GM12878 (cell line): ENCODE measurements at regions not wholly inside any gene's neighbourhood (a gene's known extent, or its start where the extent isn't known, plus 50 kb on each side); places are given as distances from the start of the nearest gene placed in this dataset.
"Not testable (repeated sequence)": the region's sequence is repeated elsewhere in the genome, so short reads cannot be mapped to it uniquely, and the experiment has no call there.

Experiments used
- ATAC-seq: fragments of 200-7000 bp; cut with Tn5 transposase; 3 replicates; pipeline ENCODE4 v1.9.1; 2020; ENCODE audit warnings: mild to moderate bottlenecking, moderate library complexity
- BruUV-seq: library from RNA; stranded (reverse); fragments of 400-500 nt; replicated peaks from 2 replicates; lab custom pipeline; 2021; lab: Mats Ljungman, UMichigan
- CTCF ChIA-PET: fragments of 300-600 bp; sonication (Branson Sonifier 250); formaldehyde crosslinking; extraction: SDS; loops from one replicate; lab custom pipeline; 2021; ENCODE audit warnings: inconsistent platforms; lab: Yijun Ruan, JAX
- POLR2A ChIA-PET: fragments of 350-600 bp; formaldehyde crosslinking; extraction: SDS; loops from one replicate; lab custom pipeline; 2021; ENCODE audit warnings: inconsistent platforms; lab: Charles Lee
- RAD21 ChIA-PET: fragments of 300-600 bp; sonication (Branson Sonifier 250); formaldehyde crosslinking; loops from one replicate; lab custom pipeline; 2023; ENCODE audit warnings: antibody characterized with exemption; ENCODE audit not compliant: unreplicated experiment; lab: Charles Lee
- SMC1A ChIA-PET: fragments of 300-600 bp; sonication (Branson Sonifier 250); formaldehyde crosslinking; loops from one replicate; lab custom pipeline; 2023; ENCODE audit not compliant: unreplicated experiment, uncharacterized antibody; lab: Charles Lee
- DNase-seq: peaks from one replicate; pipeline ENCODE4 v3.0.0-alpha.2; 2011; ENCODE audit warnings: low read depth, low spot score
- FAIRE-seq: peaks from 3 replicates; lab custom pipeline; 2011; peaks lifted over from hg19 to GRCh38; lab: Jason Lieb, UNC
- H2AFZ ChIP-seq: 2 replicates; pipeline ENCODE4 v1.6.0; 2011; ENCODE audit warnings: low read depth, low read length, control low read depth; ENCODE audit not compliant: control insufficient read depth
- H3K27ac ChIP-seq: 2 replicates; pipeline ENCODE4 v1.5.1; 2011; ENCODE audit warnings: control low read depth; ENCODE audit not compliant: control insufficient read depth, insufficient read depth
- H3K27me3 ChIP-seq, 2 experiments: replicated peaks in 1 of 2; 2 replicates each; pipeline versions ENCODE4 v1.6.0 to v1.6.1; 2011; ENCODE audit warnings: low read length in 1 of 2; ENCODE audit not compliant: control insufficient read depth in 2 of 2, insufficient read depth in 2 of 2
- H3K36me3 ChIP-seq, 2 experiments: 2 replicates each; pipeline ENCODE4 v1.5.1; 2011; ENCODE audit warnings: low read length in 1 of 2; ENCODE audit not compliant: control insufficient read depth in 2 of 2, insufficient read depth in 2 of 2
- H3K4me1 ChIP-seq: 2 replicates; pipeline ENCODE4 v1.6.1; 2011; ENCODE audit warnings: mild to moderate bottlenecking, low read length, moderate library complexity, mixed read lengths; ENCODE audit not compliant: control insufficient read depth, insufficient read depth
- H3K4me2 ChIP-seq: 2 replicates; pipeline ENCODE4 v1.6.0; 2011; ENCODE audit warnings: control low read depth; ENCODE audit not compliant: control insufficient read depth, insufficient read depth
- H3K4me3 ChIP-seq: fragments of 200-600 bp; sonication (generic); 2 replicates; pipeline ENCODE4 v1.5.1; 2016
- H3K79me2 ChIP-seq: 2 replicates; pipeline ENCODE4 v1.6.0; 2011; ENCODE audit warnings: low read length; ENCODE audit not compliant: control insufficient read depth, insufficient read depth
- H3K9ac ChIP-seq: 2 replicates; pipeline ENCODE4 v1.8.0; 2011; ENCODE audit warnings: low read length, control low read depth, mixed read lengths; ENCODE audit not compliant: control insufficient read depth, insufficient read depth
- H3K9me3 ChIP-seq: replicated peaks from 3 replicates; pipeline ENCODE4 v1.5.1; 2011; ENCODE audit warnings: mild to moderate bottlenecking, low read length; ENCODE audit not compliant: control insufficient read depth, insufficient read depth
- H4K20me1 ChIP-seq: 2 replicates; pipeline ENCODE4 v1.6.0; 2011; ENCODE audit not compliant: control insufficient read depth, insufficient read depth
- BCL11A ChIP-seq: IDR thresholded peaks from 2 replicates; pipeline ENCODE4 v1.6.1; 2011; ENCODE audit warnings: low read depth, low read length
- BHLHE40 ChIP-seq, 2 experiments: fragments of 450-650 bp in 1 of 2; IDR thresholded peaks; 2 replicates each; pipeline ENCODE4 v1.6.1; 2011 to 2017; ENCODE audit warnings: low read depth in 2 of 2, borderline replicate concordance in 1 of 2, improper control_type of control experiment in 1 of 2, low read length in 1 of 2, mild to moderate bottlenecking in 1 of 2
- IKZF1 ChIP-seq: fragments of 450-650 bp; conservative IDR thresholded peaks from 2 replicates; pipeline ENCODE4 v1.6.1; 2017; ENCODE audit warnings: antibody characterized with exemption, mild to moderate bottlenecking
- LARP7 ChIP-seq: fragments of 450-650 bp; IDR thresholded peaks from 2 replicates; pipeline ENCODE4 v1.6.1; 2017; ENCODE audit warnings: mild to moderate bottlenecking
- MEF2B ChIP-seq: fragments of 450-650 bp; IDR thresholded peaks from 2 replicates; pipeline ENCODE4 v1.6.1; 2018; ENCODE audit warnings: mild to moderate bottlenecking, moderate library complexity; ENCODE audit not compliant: partially characterized antibody, poor library complexity, severe bottlenecking
- MTA3 ChIP-seq: IDR thresholded peaks from 2 replicates; pipeline ENCODE4 v1.6.1; 2012; ENCODE audit warnings: low read length, inconsistent platforms, borderline replicate concordance
- MYB ChIP-seq: fragments of 150-350 bp; IDR thresholded peaks from 2 replicates; pipeline ENCODE4 v1.6.1; 2014; ENCODE audit warnings: mild to moderate bottlenecking, low read depth, low read length, borderline replicate concordance
- NFXL1 ChIP-seq: fragments of 450-650 bp; IDR thresholded peaks from 2 replicates; pipeline ENCODE4 v1.6.1; 2017; ENCODE audit warnings: antibody characterized with exemption, mild to moderate bottlenecking, borderline replicate concordance
- SMARCA5 ChIP-seq: fragments of 450-650 bp; IDR thresholded peaks from 2 replicates; pipeline ENCODE4 v1.6.1; 2017; ENCODE audit warnings: mild to moderate bottlenecking
- SPI1 ChIP-seq: IDR thresholded peaks from 2 replicates; pipeline ENCODE4 v1.6.1; 2011; ENCODE audit warnings: low read depth, mild to moderate bottlenecking, low read length, moderate library complexity, borderline replicate concordance; ENCODE audit not compliant: insufficient read depth
- STAT1 ChIP-seq: fragments of 450-650 bp; conservative IDR thresholded peaks from 2 replicates; pipeline ENCODE4 v1.6.1; 2014; ENCODE audit warnings: antibody characterized with exemption, mild to moderate bottlenecking
- STAT3 ChIP-seq: IDR thresholded peaks from 2 replicates; pipeline ENCODE4 v1.6.1; 2011; ENCODE audit warnings: low read depth, low read length, improper control_type of control experiment
- TCF7 ChIP-seq: IDR thresholded peaks from 2 replicates; pipeline ENCODE4 v1.6.1; 2014; ENCODE audit warnings: antibody characterized with exemption, borderline replicate concordance
- WGBS: methylation state at CpG from one replicate; pipeline ENCODE4 v1.1.6; 2016; ENCODE audit warnings: low lambda C conversion rate; ENCODE audit not compliant: insufficient replicate concordance, insufficient coverage; ENCODE audit errors: missing lambda C conversion rate; 5-methylcytosine and 5-hydroxymethylcytosine counted together
- in situ Hi-C: fragments of 300-500 bp; cut with MboI; formaldehyde crosslinking; loops from 9 replicates; pipeline ENCODE4 v1.14.3; 2018; ENCODE audit warnings: mixed read lengths
- intact Hi-C: fragments of 100-400 bp; cut with micrococcal nuclease; formaldehyde crosslinking; loops from one replicate; pipeline ENCODE4 v1.14.2; 2022; ENCODE audit not compliant: unreplicated experiment

GRCh38 chr6:78676069-78677007, 191.0 kb upstream of the IRAK1BP1 start:
- H3K4me1 ChIP-seq, H3K27me3 ChIP-seq, H3K4me3 ChIP-seq, BruUV-seq, RAD21 ChIA-PET, FAIRE-seq, H3K4me2 ChIP-seq, H3K9ac ChIP-seq, DNase-seq, SMC1A ChIA-PET, H3K27ac ChIP-seq, ATAC-seq, H3K79me2 ChIP-seq, H2AFZ ChIP-seq, H3K36me3 ChIP-seq, CTCF ChIA-PET, POLR2A ChIA-PET, intact Hi-C loops, H4K20me1 ChIP-seq, in situ Hi-C loops, H3K9me3 ChIP-seq: not testable (repeated sequence)
- 16% methylated on average over 14 of the region's 15 CpGs for WGBS

DNA sequence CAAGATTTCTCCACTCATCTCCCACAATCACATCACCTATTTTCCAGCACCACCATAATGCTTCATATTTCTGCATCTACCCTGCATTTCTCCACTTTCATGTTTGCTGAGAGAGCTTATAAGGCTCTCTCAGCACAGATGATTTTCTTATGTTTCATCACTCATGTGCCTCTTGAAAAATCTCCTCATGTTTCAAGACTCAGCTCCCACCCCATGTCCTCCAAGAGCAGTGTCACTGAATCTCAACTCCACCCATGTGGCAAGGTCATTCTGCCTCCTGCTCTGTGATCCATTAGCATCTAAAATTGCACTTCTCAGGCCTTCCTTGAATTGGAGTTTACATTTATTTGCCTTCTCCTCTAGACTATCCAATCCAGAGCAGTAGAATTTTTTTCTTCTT, 178.7 kb upstream of the IRAK1BP1 start:
- H3K9me3 ChIP-seq: no peaks in the 10 kb centered on the region
- FAIRE-seq (no peak), ATAC-seq (no peak), DNase-seq (no peak)
- no peak overlapping the region for H3K9ac ChIP-seq
- no peaks in the 10 kb centered on the region for H3K4me1 ChIP-seq
- CTCF ChIA-PET: interaction anchor here (0.6 to 1.5 kb wide), 2 partner anchors 20 to 94 kb away, joined by 3 read pairs; no protein-coding TSS in a partner anchor
- H3K4me3 ChIP-seq: no peak overlapping the region
- BruUV-seq: no TSS peak
- H3K36me3 ChIP-seq: no peaks in the 10 kb centered on the region
- no peak overlapping the region for H2AFZ ChIP-seq
- no peaks in the 10 kb centered on the region for H3K27me3 ChIP-seq
- in situ Hi-C loops: no loop called here
- SMC1A ChIA-PET: no interaction called here
- RAD21 ChIA-PET: no interaction called here
- H3K27ac ChIP-seq: no peak overlapping the region
- intact Hi-C loops: no loop called here
- no peak overlapping the region for H3K4me2 ChIP-seq
- no peak for TF ChIP-seq BCL11A
- no peak for TF ChIP-seq MEF2B
- no peak for TF ChIP-seq TCF7
- no peak for TF ChIP-seq BHLHE40 (IDR thresholded peaks at IDR 0.05; ENCODE audit: borderline replicate concordance in 1 of 2, low read depth in 2 of 2, low read length in 1 of 2)
- no peak for TF ChIP-seq IKZF1
- no peak for TF ChIP-seq LARP7
- TF ChIP-seq SMARCA5: no peak
- TF ChIP-seq MTA3: no peak
- no peak for TF ChIP-seq SPI1
- no peak for TF ChIP-seq STAT1
- no peak for TF ChIP-seq NFXL1
- TF ChIP-seq MYB: no peak
- TF ChIP-seq STAT3: no peak
- H4K20me1 ChIP-seq: no peaks in the 10 kb centered on the region
- POLR2A ChIA-PET: no interaction called here
- no peaks in the 10 kb centered on the region for H3K79me2 ChIP-seq
